HEK293 (cell line): ENCODE measurements at regions not wholly inside any gene's neighbourhood (a gene's known extent, or its start where the extent isn't known, plus 50 kb on each side); places are given as distances from the start of the nearest gene placed in this dataset.

Source experiments
- CTCF ChIA-PET: fragments of 350-600 bp; formaldehyde crosslinking; extraction: SDS; loops from one replicate; lab custom pipeline; 2021; ENCODE audit warnings: antibody characterized with exemption; lab: Yijun Ruan, JAX
- POLR2A ChIA-PET: fragments of 300-600 bp; formaldehyde crosslinking; extraction: SDS; loops from one replicate; lab custom pipeline; 2020; ENCODE audit warnings: antibody characterized with exemption, inconsistent platforms; lab: Yijun Ruan, JAX
- H3K27ac ChIP-seq: fragments of 200-500 bp; sonication (Bioruptor generic); 2 replicates; pipeline ENCODE4 v1.5.1; 2014; ENCODE audit warnings: low read depth, low read length, control low read depth, inconsistent platforms; ENCODE audit errors: extremely low read depth
- H3K36me3 ChIP-seq, 2 experiments: fragments of 200-500 bp in 1 of 2; sonication (Bioruptor generic) in 1 of 2; 1 replicate in 1 of 2; 2 replicates in 1 of 2; pipeline ENCODE4 v1.5.1; 2014 to 2017; ENCODE audit warnings: inconsistent platforms in 2 of 2, low read length in 2 of 2; ENCODE audit not compliant: control insufficient read depth in 2 of 2, insufficient read depth in 1 of 2
- H3K4me1 ChIP-seq: fragments of 200-500 bp; sonication (Bioruptor generic); 2 replicates; pipeline ENCODE4 v1.5.1; 2014; ENCODE audit warnings: mild to moderate bottlenecking, low read length, inconsistent platforms; ENCODE audit not compliant: control insufficient read depth, insufficient read depth
- H3K4me3 ChIP-seq: 2 replicates; pipeline ENCODE4 v1.5.1; 2011; ENCODE audit warnings: low read depth, mild to moderate bottlenecking, control low read depth, low read length, moderate library complexity
- H3K9me3 ChIP-seq: fragments of 200-500 bp; sonication (Bioruptor generic); 2 replicates; pipeline ENCODE4 v1.5.1; 2014; ENCODE audit warnings: low read depth, low read length, inconsistent platforms; ENCODE audit not compliant: control insufficient read depth, insufficient read depth
- BCL11A ChIP-seq: fragments of 450-650 bp; formaldehyde crosslinking; IDR thresholded peaks from 2 replicates; pipeline ENCODE4 v1.5.1; 2016; ENCODE audit warnings: low read depth, missing biosample characterization, missing genetic modification characterization
- GFI1B ChIP-seq: fragments of 450-650 bp; formaldehyde crosslinking; IDR thresholded peaks from 2 replicates; pipeline ENCODE4 v1.5.1; 2016; ENCODE audit warnings: missing biosample characterization, missing genetic modification characterization
- OVOL3 ChIP-seq: fragments of 450-650 bp; formaldehyde crosslinking; IDR thresholded peaks from 2 replicates; pipeline ENCODE4 v1.5.1; 2016; ENCODE audit warnings: missing biosample characterization, missing genetic modification characterization
- PATZ1 ChIP-seq: fragments of 450-650 bp; formaldehyde crosslinking; IDR thresholded peaks from 2 replicates; pipeline ENCODE4 v1.5.1; 2016; ENCODE audit warnings: missing biosample characterization, missing genetic modification characterization
- SALL2 ChIP-seq: fragments of 450-650 bp; formaldehyde crosslinking; IDR thresholded peaks from 2 replicates; pipeline ENCODE4 v1.5.0; 2017; ENCODE audit warnings: missing biosample characterization, mild to moderate bottlenecking, missing genetic modification characterization, borderline replicate concordance
- SP3 ChIP-seq: fragments of 450-650 bp; formaldehyde crosslinking; IDR thresholded peaks from 2 replicates; pipeline ENCODE4 v1.5.1; 2016; ENCODE audit warnings: missing biosample characterization, missing genetic modification characterization
- TRIM28 ChIP-seq: IDR thresholded peaks from 2 replicates; pipeline ENCODE4 v1.6.1; 2011; ENCODE audit warnings: low read length, control low read depth, borderline replicate concordance
- ZBTB1 ChIP-seq: fragments of 450-650 bp; formaldehyde crosslinking; IDR thresholded peaks from 2 replicates; pipeline ENCODE4 v1.5.1; 2016; ENCODE audit warnings: missing biosample characterization, missing genetic modification characterization
- ZBTB20 ChIP-seq: fragments of 450-650 bp; formaldehyde crosslinking; IDR thresholded peaks from 2 replicates; pipeline ENCODE4 v1.5.1; 2016; ENCODE audit warnings: missing biosample characterization, missing genetic modification characterization
- ZBTB7A ChIP-seq: fragments of 450-650 bp; formaldehyde crosslinking; IDR thresholded peaks from 2 replicates; pipeline ENCODE4 v1.5.1; 2016; ENCODE audit warnings: low read depth, missing biosample characterization, missing genetic modification characterization
- ZFHX2 ChIP-seq: fragments of 450-650 bp; formaldehyde crosslinking; conservative IDR thresholded peaks from 2 replicates; pipeline ENCODE4 v1.5.1; 2016; ENCODE audit warnings: missing biosample characterization, missing genetic modification characterization
- ZFP3 ChIP-seq: fragments of 450-650 bp; formaldehyde crosslinking; IDR thresholded peaks from 2 replicates; pipeline ENCODE4 v1.5.1; 2016; ENCODE audit warnings: low read depth, missing biosample characterization, missing genetic modification characterization
- ZFP37 ChIP-seq: fragments of 450-650 bp; formaldehyde crosslinking; IDR thresholded peaks from 2 replicates; pipeline ENCODE4 v1.5.1; 2016; ENCODE audit warnings: missing biosample characterization, missing genetic modification characterization
- ZNF140 ChIP-seq: fragments of 450-650 bp; formaldehyde crosslinking; IDR thresholded peaks from 2 replicates; pipeline ENCODE4 v1.5.1; 2016; ENCODE audit warnings: missing biosample characterization, missing genetic modification characterization
- ZNF146 ChIP-seq: fragments of 450-650 bp; formaldehyde crosslinking; IDR thresholded peaks from 2 replicates; pipeline ENCODE4 v1.5.1; 2016; ENCODE audit warnings: missing biosample characterization, missing genetic modification characterization
- ZNF16 ChIP-seq: fragments of 450-650 bp; formaldehyde crosslinking; IDR thresholded peaks from 2 replicates; pipeline ENCODE4 v1.5.1; 2016; ENCODE audit warnings: low read depth, missing biosample characterization, missing genetic modification characterization
- ZNF169 ChIP-seq: fragments of 450-650 bp; formaldehyde crosslinking; IDR thresholded peaks from 2 replicates; pipeline ENCODE4 v1.5.1; 2016; ENCODE audit warnings: missing biosample characterization, missing genetic modification characterization
- ZNF221 ChIP-seq: fragments of 450-650 bp; formaldehyde crosslinking; IDR thresholded peaks from 2 replicates; pipeline ENCODE4 v1.5.1; 2017; ENCODE audit warnings: missing biosample characterization, missing genetic modification characterization, borderline replicate concordance
- ZNF223 ChIP-seq: fragments of 450-650 bp; formaldehyde crosslinking; IDR thresholded peaks from 2 replicates; pipeline ENCODE4 v1.5.1; 2016; ENCODE audit warnings: missing biosample characterization, missing genetic modification characterization
- ZNF23 ChIP-seq: fragments of 450-650 bp; formaldehyde crosslinking; IDR thresholded peaks from 2 replicates; pipeline ENCODE4 v1.5.1; 2016; ENCODE audit warnings: missing biosample characterization, missing genetic modification characterization, borderline replicate concordance
- ZNF266 ChIP-seq: fragments of 450-650 bp; formaldehyde crosslinking; IDR thresholded peaks from 2 replicates; pipeline ENCODE4 v1.5.1; 2016; ENCODE audit warnings: missing biosample characterization, missing genetic modification characterization, low read depth
- ZNF274 ChIP-seq, 2 experiments: fragments of 200-500 bp in 1 of 2; fragments of 450-650 bp in 1 of 2; sonication (Bioruptor generic) in 1 of 2; formaldehyde crosslinking in 1 of 2; IDR thresholded peaks; 2 replicates each; pipeline versions ENCODE4 v1.5.1 to v1.6.1; 2014 to 2016; ENCODE audit warnings: borderline replicate concordance in 1 of 2, inconsistent platforms in 1 of 2, low read length in 1 of 2, missing biosample characterization in 1 of 2, missing genetic modification characterization in 1 of 2
- ZNF366 ChIP-seq: fragments of 450-650 bp; formaldehyde crosslinking; conservative IDR thresholded peaks from 2 replicates; pipeline ENCODE4 v1.5.1; 2016; ENCODE audit warnings: missing biosample characterization, missing genetic modification characterization
- ZNF398 ChIP-seq: fragments of 450-650 bp; formaldehyde crosslinking; IDR thresholded peaks from 2 replicates; pipeline ENCODE4 v1.5.1; 2017; ENCODE audit warnings: missing biosample characterization, missing genetic modification characterization
- ZNF473 ChIP-seq: fragments of 450-650 bp; formaldehyde crosslinking; IDR thresholded peaks from 2 replicates; pipeline ENCODE4 v1.5.1; 2017; ENCODE audit warnings: missing biosample characterization, missing genetic modification characterization
- ZNF513 ChIP-seq: fragments of 450-650 bp; IDR thresholded peaks from 2 replicates; pipeline ENCODE4 v1.5.1; 2018; ENCODE audit warnings: missing biosample characterization, missing genetic modification characterization
- ZNF521 ChIP-seq: fragments of 450-650 bp; formaldehyde crosslinking; IDR thresholded peaks from 2 replicates; pipeline ENCODE4 v1.5.1; 2017; ENCODE audit warnings: missing biosample characterization, mild to moderate bottlenecking, missing genetic modification characterization
- ZNF624 ChIP-seq: fragments of 450-650 bp; formaldehyde crosslinking; IDR thresholded peaks from 2 replicates; pipeline ENCODE4 v1.5.1; 2017; ENCODE audit warnings: missing biosample characterization, missing genetic modification characterization
- ZNF785 ChIP-seq: fragments of 450-650 bp; formaldehyde crosslinking; IDR thresholded peaks from 2 replicates; pipeline ENCODE4 v1.5.1; 2016; ENCODE audit warnings: missing biosample characterization, missing genetic modification characterization
- ZNF792 ChIP-seq: fragments of 450-650 bp; formaldehyde crosslinking; IDR thresholded peaks from 2 replicates; pipeline ENCODE4 v1.5.1; 2016; ENCODE audit warnings: missing biosample characterization, missing genetic modification characterization
- ZNF830 ChIP-seq: fragments of 450-650 bp; IDR thresholded peaks from 2 replicates; pipeline ENCODE4 v1.5.0; 2018; ENCODE audit warnings: missing biosample characterization, missing genetic modification characterization, low read depth, mild to moderate bottlenecking, moderate library complexity
- ZNF837 ChIP-seq: fragments of 450-650 bp; formaldehyde crosslinking; IDR thresholded peaks from 2 replicates; pipeline ENCODE4 v1.5.1; 2016; ENCODE audit warnings: missing biosample characterization, missing genetic modification characterization

- TF ChIP-seq OVOL3 (tag by site-specific recombination) (no peak), ZBTB20 (tag by site-specific recombination) (no peak), ZNF837 (tag by site-specific recombination) (no peak), TRIM28 (no peak), SP3 (no peak)
These were observed 136.6 kb upstream of the DMAC1 start (continued) for GRCh38 chr9:7936163-7936562.

- POLR2A ChIA-PET: no interaction called here
- Histone ChIP-seq H3K9me3 (no peaks in the 10 kb centered on the region), H3K4me1 (no peaks in the 10 kb centered on the region)
- TF ChIP-seq ZFHX2 (tag by site-specific recombination) (no peak), TRIM28 (no peak), ZNF266 (tag by site-specific recombination) (no peak), ZBTB1 (tag by site-specific recombination) (no peak), ZFP37 (tag by site-specific recombination) (no peak), ZNF513 (tag by site-specific recombination) (no peak), ZNF23 (tag by site-specific recombination) (no peak), ZNF792 (tag by site-specific recombination) (no peak), ZNF274 (IDR thresholded peaks at IDR 0.05; ENCODE audit: low read length) (no peak), ZNF274 (tag by site-specific recombination; IDR thresholded peaks at IDR 0.05; ENCODE audit: borderline replicate concordance) (no peak), ZNF16 (tag by site-specific recombination) (no peak), ZFP3 (tag by site-specific recombination) (no peak), ZNF140 (tag by site-specific recombination) (no peak), SALL2 (tag by site-specific recombination) (no peak), ZNF366 (tag by site-specific recombination) (no peak), ZNF521 (tag by site-specific recombination) (no peak), BCL11A (no peak), ZNF398 (tag by site-specific recombination) (no peak), ZNF146 (no peak), ZNF785 (tag by site-specific recombination) (no peak), ZNF221 (tag by site-specific recombination) (no peak)
- TF ChIP-seq, all 188 proteins: peak for 0
- Histone ChIP-seq H3K4me3 (no peak overlapping the region), H3K36me3 (no peaks in the 10 kb centered on the region), H3K27ac (no peak overlapping the region)
- CTCF ChIA-PET: no interaction called here
These were observed 136.1 kb upstream of the DMAC1 start for GRCh38 chr9:7935681-7936080.

- Histone ChIP-seq H3K4me3 (no peak overlapping the region), H3K27ac (no peak overlapping the region), H3K36me3 (no peaks in the 10 kb centered on the region), H3K9me3 (no peaks in the 10 kb centered on the region), H3K4me1 (no peaks in the 10 kb centered on the region)
- ChIA-PET POLR2A (no interaction called here), CTCF (no interaction called here)
- TF ChIP-seq ZBTB7A: no peak
- no peak for TF ChIP-seq ZNF169 (tag by site-specific recombination)
- no peak for TF ChIP-seq ZNF830 (tag by site-specific recombination)
- TF ChIP-seq ZNF624 (tag by site-specific recombination): no peak
- TF ChIP-seq ZNF473 (tag by site-specific recombination): no peak
- TF ChIP-seq GFI1B (tag by site-specific recombination): no peak
- no peak for TF ChIP-seq PATZ1
- TF ChIP-seq ZNF223: no peak
These were observed 133.2 kb upstream of the DMAC1 start for GRCh38 chr9:7932767-7933166.
